COLO829 (cell line): ENCODE measurements at regions not wholly inside any gene's neighbourhood (a gene's known extent, or its start where the extent isn't known, plus 50 kb on each side); places are given as distances from the start of the nearest gene placed in this dataset.

Source experiments
- DNase-seq: peaks from one replicate; pipeline ENCODE4 v3.0.0; 2012; ENCODE audit warnings: low spot score

DNA sequence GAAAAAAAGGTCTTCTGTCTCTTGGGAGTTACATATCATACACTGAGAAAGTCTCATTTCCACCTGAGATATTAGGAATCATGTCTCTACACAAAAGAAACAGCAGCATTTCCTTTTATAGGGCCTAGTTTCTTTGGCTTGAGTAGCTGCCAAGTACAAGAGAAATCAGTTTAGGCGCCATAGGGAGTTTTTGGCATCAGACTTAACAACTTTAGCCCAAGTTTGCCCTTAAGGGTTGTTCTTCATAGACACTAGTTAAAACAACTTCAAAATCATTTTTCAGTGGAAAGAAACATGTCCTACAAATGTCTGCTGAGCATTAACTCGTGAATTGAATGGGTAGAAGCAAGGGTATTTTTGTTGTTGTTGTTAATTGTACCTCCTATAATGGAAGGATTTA lies 587.0 kb upstream of the DSEL start:
- DNase-seq = no peak

DNA sequence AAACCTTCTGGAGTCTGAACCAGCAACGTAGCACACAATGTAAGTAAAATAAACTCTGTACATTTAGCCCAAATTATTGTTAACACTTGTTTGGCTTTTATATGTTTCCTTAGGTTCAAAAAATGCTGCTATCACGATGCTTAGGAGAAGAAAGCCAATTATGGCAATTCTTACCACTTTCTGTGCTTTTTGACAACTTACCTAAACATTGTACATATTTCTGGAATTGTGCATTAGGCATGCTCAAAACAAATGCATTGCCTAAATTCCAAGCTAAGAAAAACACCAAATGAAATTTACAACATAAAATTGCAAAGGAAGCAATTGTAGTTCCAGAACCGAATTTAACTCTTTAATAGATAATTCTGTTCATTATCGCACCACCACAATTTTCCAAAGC lies 585.6 kb upstream of the DSEL start:
- DNase-seq = no peak

- DNase-seq = no peak
Observed at GRCh38 chr18:68098655-68099054, 582.1 kb upstream of the DSEL start.

DNA sequence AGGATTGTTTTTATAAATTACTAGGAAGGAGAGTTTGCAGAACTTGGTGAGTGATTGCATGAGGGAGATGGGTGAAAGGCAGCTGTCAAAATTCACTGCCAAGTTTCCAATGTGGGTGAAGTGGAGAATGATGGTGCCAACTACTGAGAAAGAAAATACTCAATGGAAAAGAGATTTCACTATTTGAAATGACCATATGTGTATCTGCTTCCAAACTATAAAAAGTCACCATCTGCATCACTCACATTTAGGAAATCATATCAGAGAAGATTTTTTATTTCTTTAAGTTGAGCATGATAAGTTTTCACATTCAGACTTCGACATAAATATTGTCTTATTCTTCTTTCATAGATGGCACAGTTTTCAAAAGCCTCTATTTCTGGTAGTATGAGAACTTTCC lies 570.0 kb upstream of the DSEL start:
- DNase-seq = no peak

DNA sequence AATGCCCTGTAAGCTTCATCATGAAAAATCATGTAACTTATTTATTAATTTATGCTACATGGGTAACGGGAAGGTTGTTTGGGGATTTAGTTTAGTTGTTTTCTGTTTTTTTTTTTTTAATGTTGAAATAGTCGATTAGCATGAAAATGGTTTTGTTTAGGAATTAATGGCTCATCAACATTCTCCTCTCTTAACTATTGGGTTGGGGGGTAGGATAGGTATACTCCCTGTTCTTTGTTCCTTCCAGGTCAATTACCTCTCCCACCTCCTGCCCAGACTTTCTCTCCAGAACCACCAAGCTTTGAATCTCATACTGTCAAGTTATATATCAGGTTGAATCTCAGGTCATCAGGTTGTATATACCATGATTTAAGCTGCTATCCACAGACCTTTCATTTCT lies 568.7 kb upstream of the DSEL start:
- DNase-seq = no peak

GRCh38 chr18:68083776-68084175 lies 567.3 kb upstream of the DSEL start:
- DNase-seq = no peak

- no peak for DNase-seq
Observed at GRCh38 chr18:68083131-68083530, 566.6 kb upstream of the DSEL start.

- no peak for DNase-seq
Observed at GRCh38 chr18:68072744-68073143, 556.2 kb upstream of the DSEL start.

- DNase-seq = no peak
Observed at GRCh38 chr18:68060871-68061270, 544.4 kb upstream of the DSEL start.

GRCh38 chr18:68056936-68057335 lies 540.4 kb upstream of the DSEL start:
- DNase-seq = no peak

DNA sequence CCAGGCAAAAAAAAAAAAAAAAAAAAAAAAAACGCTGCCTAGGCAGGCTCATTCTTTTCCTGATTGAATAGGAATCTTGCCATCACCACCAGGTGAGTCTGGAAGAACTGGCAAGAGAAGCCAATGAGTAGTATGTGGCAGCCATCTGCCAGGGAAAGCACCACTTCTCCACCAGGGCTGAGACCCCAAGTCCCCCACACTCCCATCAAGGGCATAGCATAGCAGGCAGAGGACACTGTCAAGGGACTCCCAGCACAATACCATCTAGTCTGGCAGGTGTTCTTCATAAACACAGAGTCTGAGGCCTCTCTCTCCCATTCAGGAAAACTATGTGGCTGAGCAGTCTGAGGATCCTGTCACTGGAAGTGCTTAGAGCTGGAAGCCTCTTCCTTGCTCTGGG lies 538.1 kb upstream of the DSEL start:
- no peak for DNase-seq

DNA sequence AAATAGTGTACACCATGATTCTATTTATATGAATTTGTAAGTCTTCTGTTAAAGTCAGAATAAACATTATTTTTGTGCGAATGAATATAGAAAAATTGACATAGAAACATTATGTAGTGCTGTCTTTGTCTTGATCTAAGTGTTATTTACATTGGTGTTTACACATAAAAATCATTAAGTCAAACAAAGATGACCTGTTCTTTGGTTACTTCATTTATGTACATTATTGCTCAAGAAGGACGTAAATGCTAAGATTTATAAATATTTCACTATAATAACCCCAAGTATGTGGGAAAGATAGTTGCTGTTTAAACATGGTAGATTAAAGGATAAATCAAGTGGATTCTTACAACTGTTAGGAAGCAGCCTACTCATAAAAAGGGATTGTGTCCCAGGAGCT lies 536.8 kb upstream of the DSEL start:
- DNase-seq = no peak

DNA sequence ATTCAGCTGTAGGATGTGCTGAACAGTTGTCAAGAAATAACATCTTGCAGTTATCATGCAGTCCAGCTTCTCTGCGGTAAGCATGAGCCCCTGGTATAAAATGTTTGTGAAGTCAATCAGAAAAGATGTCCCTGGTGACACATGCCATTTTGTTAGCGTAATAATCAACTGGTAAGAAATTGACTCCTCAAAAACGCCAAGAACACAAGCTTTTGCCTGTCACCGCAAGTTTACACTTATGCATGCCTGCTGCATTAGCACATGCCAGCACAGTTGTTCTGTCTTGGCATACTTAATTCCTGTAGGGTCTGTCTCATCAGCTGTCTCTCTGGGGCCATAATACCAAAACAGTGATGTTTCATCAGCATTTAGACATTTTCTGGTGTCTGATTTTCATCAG lies 524.8 kb upstream of the DSEL start:
- DNase-seq = no peak

- DNase-seq = no peak
Observed at GRCh38 chr18:68040198-68040597, 523.7 kb upstream of the DSEL start.

DNA sequence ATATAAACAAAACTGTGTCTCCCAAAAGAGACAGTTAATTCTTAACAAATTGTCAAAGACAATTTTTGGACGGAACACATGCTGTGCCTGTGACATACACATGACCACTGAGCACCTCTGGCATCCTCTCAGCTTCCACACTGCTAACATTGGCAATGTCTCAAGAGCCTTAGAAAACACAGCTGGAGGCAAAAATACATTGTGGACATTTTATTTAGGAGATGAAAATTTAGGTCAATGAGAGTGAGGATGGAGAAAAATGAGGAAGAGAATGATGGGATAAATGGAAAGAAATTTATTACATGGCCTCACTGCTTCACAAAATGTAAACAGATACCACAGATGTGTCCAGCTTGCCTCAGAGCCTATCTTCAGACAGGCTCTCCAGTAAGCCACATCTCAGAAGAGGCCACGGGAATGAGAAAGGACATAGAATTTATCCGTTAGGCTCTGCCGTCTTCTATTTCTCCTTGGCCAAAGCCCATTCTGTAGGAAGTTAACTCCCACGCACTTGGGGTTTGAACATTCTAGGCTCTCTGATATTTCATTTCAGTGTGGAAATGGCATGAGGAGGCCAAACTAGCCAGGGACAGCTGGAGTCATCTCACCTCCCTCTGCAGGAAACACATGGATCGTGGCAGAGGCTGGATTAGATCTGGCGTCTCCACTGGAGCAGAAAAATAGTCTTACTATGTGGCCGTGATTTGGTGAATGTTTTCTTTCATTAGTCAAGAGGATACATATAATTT lies 519.4 kb upstream of the DSEL start:
- no peak for DNase-seq

DNA sequence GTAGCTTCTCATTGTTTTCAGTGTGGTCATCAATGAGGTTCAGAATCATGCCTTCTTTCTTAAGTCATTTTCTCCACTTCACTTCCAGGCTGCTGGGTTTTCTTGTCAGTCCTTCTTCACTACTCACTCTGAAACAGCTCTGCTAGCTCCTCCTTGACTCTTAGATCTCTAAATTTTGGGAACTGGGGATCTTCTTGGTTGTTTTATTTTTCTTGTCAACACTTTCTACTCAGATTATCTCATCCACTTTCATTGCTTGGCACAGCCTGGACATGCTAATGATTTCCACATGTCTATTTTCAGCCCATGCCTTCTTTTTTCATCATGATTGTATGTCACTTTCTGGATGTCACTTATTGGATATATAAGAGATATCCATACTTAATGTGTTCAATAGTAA lies 517.8 kb upstream of the DSEL start:
- no peak for DNase-seq

DNA sequence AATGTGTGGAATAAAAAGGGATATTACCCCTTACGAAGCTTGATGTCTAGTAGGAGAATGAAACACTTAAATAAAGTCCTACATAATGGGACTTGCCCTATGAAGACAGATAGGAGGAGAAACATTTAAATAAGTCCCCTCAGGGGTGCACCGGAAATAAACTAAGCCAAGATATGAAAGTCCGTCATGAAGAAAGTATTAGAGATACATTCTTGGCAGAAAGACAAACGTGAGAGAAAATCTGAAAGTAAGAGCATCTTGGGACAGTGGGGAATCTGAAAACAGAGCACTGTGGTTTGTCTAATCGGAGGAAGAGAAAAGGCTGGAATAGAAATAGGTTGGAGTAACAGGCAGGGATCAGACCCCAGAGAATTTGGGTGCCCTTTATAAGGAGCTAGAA lies 516.9 kb upstream of the DSEL start:
- DNase-seq = no peak

GRCh38 chr18:68024716-68025115 lies 508.2 kb upstream of the DSEL start:
- no peak for DNase-seq

GRCh38 chr18:68017385-68017784 lies 500.9 kb upstream of the DSEL start:
- no peak for DNase-seq

DNA sequence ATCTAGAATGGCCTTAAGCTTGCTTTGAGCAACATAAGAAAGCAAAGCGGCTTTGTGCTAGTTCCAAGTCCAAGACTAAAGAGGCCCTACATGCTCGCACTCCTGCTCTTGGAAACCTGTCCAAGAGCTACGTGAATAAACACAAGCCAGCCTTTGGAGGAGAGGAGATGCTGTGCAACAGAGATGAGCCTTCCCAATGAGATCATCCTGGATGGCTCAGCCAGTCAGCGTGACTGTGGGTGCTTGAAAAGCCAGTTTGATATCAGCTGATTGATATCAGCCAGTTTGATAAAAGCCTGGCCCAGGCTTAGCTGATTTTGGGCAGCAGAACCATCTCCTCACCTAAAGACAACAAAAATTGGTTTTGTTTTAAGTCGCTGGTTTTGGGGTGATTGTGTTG lies 481.0 kb upstream of the DSEL start:
- no peak for DNase-seq

- no peak for DNase-seq
Observed at GRCh38 chr18:67995769-67996168, 479.2 kb upstream of the DSEL start.

GRCh38 chr18:67980241-67980640 lies 463.7 kb upstream of the DSEL start:
- no peak for DNase-seq

GRCh38 chr18:67977067-67977616 lies 460.6 kb upstream of the DSEL start:
- no peak for DNase-seq

DNA sequence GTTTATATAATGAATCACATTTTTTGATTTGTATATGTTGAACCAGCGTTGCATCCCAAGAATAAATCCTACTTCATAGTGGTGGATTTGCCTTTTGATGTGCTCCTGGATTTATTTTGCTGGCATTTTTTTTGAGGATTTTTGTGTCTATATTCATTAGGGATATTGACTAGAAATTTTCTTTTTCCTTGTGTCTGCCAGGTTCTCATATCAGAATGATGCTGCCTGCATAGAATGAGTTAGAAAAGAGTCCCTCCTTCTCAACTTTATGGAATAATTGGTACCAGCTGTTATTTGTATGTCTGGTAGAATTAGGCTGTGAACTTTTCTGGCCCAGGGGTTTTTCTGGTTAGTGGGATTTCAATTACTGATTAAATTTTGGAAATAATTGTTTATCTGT lies 457.4 kb upstream of the DSEL start:
- no peak for DNase-seq
